CD4-positive, alpha-beta T cell treated with Interleukin-17A for 4 hours (primary cell): ENCODE measurements at regions not wholly inside any gene's neighbourhood (a gene's known extent, or its start where the extent isn't known, plus 50 kb on each side); places are given as distances from the start of the nearest gene placed in this dataset.

Source experiments
- DNase-seq: peaks from one replicate; pipeline ENCODE4 v3.0.0-alpha.2; 2020; ENCODE audit warnings: mixed read lengths

GRCh38 chr13:107907065-107907805, 308.1 kb downstream of the LIG4 start:
- no peak for DNase-seq

GRCh38 chr13:107906131-107906530, 309.2 kb downstream of the LIG4 start:
- DNase-seq = no peak

GRCh38 chr13:107901996-107902562, 313.3 kb downstream of the LIG4 start:
- DNase-seq = no peak

- no peak for DNase-seq
Observed at GRCh38 chr13:107901230-107901629, 314.1 kb downstream of the LIG4 start.

GRCh38 chr13:107900775-107901174, 314.6 kb downstream of the LIG4 start:
- DNase-seq = no peak

- DNase-seq = no peak
Observed at GRCh38 chr13:107886118-107886517, 329.2 kb downstream of the LIG4 start.

GRCh38 chr13:107884564-107884963, 330.8 kb downstream of the LIG4 start:
- DNase-seq = no peak

GRCh38 chr13:107883561-107884175, 331.7 kb downstream of the LIG4 start:
- DNase-seq = no peak

GRCh38 chr13:107882708-107883560, 332.4 kb downstream of the LIG4 start:
- DNase-seq = no peak

- no peak for DNase-seq
Observed at GRCh38 chr13:107881362-107881761, 334.0 kb downstream of the LIG4 start.

- DNase-seq = no peak
Observed at GRCh38 chr13:107874456-107874855, 340.9 kb downstream of the LIG4 start.

- no peak for DNase-seq
Observed at GRCh38 chr13:107873926-107874325, 341.4 kb downstream of the LIG4 start.

- no peak for DNase-seq
Observed at GRCh38 chr13:107870400-107870799, 344.9 kb downstream of the LIG4 start.

GRCh38 chr13:107867701-107868661, 347.4 kb downstream of the LIG4 start:
- DNase-seq = no peak

GRCh38 chr13:107866941-107867623, 348.3 kb downstream of the LIG4 start:
- no peak for DNase-seq

- DNase-seq = no peak
Observed at GRCh38 chr13:107866032-107866940, 349.1 kb downstream of the LIG4 start.

GRCh38 chr13:107865643-107866031, 349.7 kb downstream of the LIG4 start:
- DNase-seq = no peak

- no peak for DNase-seq
Observed at GRCh38 chr13:107865318-107865575, 350.1 kb downstream of the LIG4 start.

GRCh38 chr13:107864543-107865317, 350.6 kb downstream of the LIG4 start:
- DNase-seq = no peak

- DNase-seq = no peak
Observed at GRCh38 chr13:107860284-107860683, 355.1 kb downstream of the LIG4 start.
